HG02763 (cell line): ENCODE measurements at regions not wholly inside any gene's neighbourhood (a gene's known extent, or its start where the extent isn't known, plus 50 kb on each side); places are given as distances from the start of the nearest gene placed in this dataset.
"Not testable (repeated sequence)": the region's sequence is repeated elsewhere in the genome, so short reads cannot be mapped to it uniquely, and the experiment has no call there.

Experiments used
- ATAC-seq: cut with Tn5 transposase; IDR thresholded peaks from one replicate; pipeline ENCODE4 v1.9.1; 2021; ENCODE audit warnings: mild to moderate bottlenecking, moderate library complexity; ENCODE audit not compliant: unreplicated experiment

DNA sequence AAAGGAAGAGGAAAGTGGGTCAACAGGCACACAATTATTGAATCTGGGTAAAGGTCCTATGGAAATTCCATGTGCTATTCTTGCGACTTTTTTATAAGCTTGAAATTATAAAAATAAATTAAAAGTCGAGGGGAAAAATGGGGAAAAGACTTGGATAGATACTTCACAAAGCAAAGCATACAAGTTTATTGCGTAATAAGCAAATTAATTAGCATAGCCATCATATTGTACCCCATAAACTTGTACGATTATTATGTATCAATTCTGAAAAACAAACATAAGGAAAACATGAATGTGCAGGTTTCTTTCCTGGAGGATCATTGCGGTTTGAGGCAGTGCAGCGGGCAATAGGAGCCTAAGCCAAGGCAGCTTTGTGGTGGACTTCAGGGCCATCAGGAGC is 351.6 kb upstream of the NOX3 start:
- no peak for ATAC-seq

DNA sequence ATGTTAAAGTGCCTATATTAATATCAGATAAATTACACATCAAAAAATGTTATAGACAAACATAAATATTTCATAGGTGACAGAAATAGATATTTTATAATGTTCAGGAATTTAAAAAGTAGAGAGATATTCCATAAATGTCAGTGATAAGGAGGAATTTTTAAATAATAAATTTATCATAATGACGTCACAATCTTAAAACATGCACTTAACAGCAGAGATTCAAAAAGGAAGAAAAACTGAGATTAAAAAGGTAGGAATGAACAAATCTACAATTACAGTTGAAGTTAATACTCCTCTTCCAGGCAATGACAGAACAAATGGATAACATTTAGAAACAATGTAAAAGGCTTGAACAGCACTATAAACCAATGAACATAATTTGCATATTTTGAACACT is 345.4 kb upstream of the NOX3 start:
- ATAC-seq = no peak

DNA sequence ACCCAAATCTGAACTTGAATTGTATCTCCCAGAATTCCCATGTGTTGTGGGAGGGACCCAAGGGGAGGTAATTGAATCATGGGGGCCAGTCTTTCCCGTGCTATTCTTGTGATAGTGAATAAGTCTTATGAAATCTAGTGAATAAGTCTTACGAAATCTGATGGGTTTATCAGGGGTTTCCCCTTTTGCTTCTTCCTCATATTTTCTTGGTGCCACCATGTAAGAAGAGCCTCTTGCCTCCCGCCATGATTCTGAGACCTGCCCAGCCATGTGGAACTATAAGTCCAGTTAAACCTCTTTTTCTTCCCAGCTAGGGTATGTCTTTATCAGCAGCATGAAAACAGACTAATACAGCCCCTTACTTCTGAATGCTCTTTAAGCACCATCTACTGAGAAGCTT is 343.2 kb upstream of the NOX3 start:
- ATAC-seq = not testable (repeated sequence)

DNA sequence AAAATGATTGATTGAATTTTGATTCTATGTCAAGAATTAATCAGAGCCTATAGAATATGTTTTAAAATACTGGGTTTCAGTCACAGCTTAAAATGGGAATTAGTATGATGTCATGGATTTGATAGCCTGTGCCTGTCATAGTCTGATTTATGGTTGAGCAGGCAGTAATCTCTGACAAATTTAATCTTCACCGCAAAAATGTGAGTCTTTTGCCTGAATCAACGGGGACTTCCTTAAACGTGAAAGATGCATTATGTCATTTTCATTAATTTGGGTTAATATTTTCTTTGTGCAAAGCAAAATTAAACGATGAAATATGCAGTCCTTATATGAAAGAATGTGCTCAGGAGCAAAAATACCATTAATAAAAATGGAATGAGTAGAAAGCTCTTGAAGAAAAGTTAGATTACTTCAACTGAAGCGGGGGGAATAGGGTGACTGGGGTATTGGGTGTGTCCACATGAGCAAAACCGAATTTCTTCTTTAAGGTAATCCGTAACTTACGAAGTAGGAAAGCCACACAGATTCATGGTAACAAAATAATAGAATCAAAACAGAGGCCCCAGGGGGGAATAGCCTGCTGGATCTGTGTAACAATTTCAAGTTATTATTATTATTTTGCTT is 339.6 kb upstream of the NOX3 start:
- ATAC-seq = no peak

DNA sequence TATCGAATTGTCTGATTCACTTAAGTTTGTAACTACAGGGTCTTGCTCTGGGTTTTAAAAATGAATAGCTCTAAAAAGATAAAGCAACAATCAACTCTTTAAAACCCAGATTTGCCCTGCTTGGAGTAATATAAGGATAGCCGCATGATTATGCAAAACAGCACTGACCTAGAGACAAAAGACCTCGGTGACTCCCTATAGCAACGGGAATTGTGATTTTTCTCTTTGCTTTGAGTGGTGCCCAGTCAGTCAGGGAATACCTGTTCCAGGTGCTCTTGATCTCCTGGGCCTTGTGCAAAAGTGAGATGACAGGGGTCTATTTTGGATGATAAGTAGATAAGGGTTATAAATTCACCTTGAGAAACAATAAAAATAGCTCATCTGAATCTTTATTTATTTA is 336.3 kb upstream of the NOX3 start:
- ATAC-seq = no peak

DNA sequence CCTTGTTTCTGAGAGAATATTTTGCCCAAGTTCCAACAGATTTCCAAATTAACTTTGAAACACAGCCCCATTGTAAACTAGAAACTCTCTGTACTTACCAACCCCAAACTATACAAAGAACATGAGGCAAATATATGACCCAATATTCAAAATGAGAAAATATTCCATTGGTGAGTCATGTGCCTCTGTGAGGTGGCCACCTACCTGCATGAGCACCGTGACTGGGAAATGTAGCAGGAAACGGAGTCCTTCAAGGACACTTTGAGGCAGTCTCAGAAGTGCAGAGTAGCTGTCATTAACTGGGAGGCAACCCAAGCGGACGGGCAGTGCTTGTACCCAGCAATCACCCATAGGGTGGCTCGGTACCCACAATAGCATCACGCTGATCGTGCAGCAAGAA is 335.5 kb upstream of the NOX3 start:
- ATAC-seq = no peak

DNA sequence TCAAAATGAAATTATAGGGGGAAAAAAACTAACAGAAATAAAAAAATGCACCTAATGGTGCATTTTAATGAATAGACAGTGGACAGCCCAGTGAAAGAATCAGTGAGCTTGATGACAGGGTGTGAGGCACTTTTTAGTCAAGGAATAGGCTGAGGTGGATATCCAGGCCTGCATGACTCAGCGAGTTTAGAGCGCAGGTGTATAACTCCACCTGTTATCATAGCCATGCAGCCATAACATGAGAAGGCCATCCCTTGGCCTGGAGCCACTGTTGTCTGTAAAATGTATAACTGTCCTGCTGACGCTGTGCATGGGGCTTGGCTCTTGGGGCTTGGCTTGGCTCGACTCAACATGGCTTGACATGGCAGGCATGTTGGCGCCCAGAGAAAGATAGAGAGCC is 331.5 kb upstream of the NOX3 start:
- ATAC-seq = no peak

DNA sequence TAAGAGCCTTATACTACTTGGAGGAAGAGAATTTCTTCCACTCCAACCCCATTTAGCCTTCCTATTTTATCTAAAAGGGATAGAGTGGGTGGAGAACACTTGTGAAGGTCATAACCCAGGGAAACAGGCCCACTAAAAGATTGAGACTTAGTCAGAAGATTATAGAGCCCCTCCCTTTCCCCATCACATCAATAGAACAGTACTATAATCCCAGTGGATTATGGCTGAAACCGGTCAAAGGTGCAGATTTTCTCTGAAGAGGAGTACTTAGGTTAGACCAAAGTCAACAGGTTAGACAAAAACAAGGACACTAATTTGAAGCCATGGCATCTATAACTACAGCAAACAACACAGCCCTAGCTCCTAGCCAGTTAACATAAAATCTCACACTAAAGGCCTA is 330.9 kb upstream of the NOX3 start:
- no peak for ATAC-seq

DNA sequence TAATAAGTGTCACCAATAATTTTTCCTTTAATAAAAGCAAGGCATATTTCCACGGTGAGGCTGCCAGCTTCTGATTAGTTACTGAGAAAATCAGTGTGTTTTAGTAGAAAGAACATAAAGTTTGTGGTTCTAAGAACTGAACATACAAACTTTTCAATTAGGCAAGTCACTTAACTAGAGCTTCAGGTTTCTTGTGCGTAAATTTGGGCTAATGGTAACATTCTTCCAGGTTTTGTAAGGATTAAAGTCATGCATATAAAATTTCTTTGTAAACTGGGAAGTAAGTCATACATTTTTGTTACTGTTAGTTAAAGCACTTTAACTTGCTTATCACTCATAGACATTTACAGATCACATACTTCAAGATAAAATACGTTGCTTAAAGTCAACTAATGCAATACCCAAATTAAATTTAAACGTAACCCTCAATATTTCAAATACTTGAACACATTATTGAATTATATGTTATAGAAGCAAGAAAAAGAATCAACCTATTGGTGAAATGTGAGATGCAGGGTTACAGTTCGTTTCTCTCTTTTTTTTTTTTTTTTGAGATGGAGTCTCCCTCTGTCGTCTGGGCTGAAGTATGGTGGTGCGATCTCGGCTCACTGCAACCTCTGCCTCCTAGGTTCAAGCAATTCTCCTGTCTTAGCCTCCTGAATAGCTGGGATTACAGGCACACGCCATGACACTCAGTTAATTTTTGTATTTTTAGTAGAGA is 327.3 kb upstream of the NOX3 start:
- ATAC-seq = no peak

DNA sequence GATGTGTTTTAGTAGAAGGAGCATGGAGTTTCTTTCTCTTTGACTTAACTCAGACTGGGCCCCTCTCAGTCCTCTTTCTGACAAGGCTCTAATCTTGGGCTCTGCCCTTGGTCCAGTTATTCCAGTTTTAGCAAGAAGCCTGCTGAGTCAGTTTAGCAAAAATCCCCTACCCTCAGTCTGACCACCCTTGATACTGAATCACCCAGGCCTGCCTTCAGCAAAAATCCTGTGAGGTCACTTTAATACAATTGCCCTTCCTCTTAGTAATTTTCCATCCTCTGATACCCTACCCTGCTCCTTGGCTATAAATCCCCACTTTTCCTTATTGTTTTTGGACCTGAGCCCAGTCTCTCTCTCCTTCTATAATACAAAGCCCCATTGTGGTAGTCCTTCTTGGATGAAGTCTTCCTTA is 326.7 kb upstream of the NOX3 start:
- ATAC-seq = no peak

DNA sequence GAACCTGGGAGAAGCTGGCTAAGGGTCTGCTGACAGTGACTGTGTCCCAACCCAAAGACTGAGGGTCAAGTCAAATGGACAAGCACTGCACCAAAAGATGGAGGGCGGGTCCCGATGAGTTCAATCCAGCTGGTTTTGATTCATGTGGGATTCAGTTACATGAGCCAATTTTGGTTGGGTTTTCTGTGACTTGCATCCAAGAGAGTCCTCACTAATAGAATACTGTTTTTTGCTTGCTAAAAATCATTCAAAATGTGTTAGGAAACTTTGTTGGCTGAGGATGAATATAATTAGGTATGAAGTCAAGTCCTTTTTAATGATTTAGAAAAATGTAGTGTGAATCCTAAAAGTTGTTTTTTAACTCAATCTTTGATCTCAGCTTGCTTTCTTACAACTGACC is 323.8 kb upstream of the NOX3 start:
- no peak for ATAC-seq

DNA sequence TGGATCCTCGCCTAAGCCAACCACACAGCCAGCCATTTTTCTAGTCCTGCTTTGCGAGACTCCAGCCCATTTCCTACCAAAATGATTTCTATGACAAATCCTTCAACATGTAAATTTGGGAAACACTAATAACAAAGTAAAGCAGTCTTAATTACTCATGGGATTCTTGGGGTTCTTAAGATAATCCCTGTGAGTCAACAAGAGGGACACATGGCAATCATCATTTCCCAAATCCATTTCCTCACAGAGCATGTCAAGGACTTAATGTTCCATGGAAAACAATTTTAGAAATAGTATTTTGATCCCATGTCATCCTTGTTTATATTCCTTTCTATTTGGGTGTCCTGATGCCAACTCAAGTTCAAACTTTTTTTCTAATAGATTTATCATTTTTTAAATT is 322.7 kb upstream of the NOX3 start:
- ATAC-seq = no peak

DNA sequence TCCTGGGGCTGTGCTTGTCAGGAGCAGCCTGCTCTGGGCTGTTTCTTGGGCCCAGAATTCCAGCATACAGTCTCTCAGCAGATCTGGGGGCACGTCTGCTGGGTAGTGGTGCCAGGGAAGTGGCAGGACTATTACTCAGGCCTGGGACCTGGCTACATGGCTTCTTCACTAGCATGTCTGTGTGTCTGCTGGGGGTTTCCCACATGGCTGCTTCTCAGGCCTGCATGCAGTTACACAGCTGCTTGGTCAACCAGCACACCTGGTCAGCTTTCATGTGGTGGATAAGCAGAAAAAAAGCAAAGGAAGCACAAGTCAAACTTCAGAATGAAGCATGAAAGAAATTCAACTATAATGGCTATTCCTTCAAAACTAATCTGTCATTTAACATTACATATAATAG is 316.2 kb upstream of the NOX3 start:
- no peak for ATAC-seq

DNA sequence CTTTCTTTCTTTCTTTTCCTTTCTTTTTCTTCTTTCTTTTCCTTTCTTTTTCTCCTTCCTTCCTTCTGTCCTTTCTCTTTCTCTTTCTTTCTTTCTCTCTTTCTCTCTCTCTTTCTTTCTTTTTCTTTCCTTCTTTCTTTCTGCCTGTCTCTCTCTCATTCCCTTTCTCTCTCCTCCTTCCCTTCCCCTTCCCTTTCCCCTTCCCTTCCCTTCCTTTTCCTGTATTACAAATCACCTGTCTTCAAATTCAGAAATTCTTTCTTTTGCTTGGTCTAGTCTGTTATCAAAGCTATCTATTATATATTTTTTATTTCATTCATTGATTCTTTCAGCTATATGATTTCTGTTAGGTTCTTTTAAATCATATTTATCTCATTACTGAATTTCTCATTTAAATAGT is 315.2 kb upstream of the NOX3 start:
- ATAC-seq = no peak

DNA sequence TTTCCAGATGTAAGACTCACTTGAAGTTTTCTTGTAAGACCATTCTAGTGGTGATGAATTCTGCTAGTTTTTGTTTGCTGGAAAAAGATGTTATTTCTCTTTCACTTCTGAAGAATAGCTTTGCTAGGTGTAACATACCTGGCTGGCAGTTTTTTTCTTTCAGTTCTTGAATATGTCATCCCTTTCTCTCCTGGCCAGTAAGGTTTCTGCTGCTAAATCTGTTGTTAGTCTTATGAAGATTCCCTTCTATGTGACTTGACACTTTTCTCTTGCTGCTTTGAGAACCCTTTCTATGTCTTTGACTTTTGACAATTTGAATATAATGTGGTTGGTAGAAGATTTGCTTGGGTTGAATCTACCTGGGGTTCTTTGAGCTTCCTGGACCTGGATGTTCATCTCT is 314.7 kb upstream of the NOX3 start:
- ATAC-seq = no peak

DNA sequence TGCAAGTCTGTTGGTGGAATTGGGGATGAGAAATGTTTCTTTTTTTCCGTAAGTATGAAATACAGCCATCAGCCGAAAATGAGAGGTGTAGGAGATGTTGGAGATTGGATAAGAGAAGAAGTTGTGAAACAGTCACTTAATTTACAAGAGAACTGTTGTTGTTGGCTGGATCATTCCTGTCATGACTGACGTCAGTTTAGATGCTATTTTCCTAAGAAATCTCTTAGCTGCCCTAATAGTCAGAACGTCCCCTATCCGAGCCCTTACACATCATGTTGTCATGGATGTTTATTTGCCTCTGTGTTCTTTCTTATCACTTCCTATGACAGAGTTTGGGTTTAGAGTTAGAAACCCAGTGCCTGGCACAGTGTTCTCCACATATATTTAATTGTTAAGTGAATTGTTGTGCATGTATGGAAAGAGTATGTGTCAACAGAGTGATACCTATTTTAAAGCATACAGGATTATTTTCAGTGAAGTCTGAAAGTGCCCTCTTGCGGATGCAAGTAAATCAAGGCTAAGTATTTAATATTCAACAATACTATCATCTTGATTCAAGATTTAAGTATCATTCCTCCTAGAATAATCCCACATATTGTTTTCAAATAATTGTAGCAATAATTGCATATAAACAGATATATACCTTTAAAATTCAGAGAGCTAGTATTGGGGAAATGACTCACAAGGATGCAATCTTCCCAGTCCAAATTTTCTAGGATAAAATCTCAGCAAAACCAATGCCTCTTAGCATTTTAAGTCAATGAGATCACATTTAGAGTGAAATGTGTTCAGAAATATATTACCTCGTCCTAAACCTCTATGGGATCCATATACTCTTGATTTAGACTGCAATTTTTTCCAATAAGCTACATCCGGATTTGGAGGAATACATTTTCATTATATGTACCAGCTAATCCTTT is 309.9 kb upstream of the NOX3 start:
- ATAC-seq = no peak

DNA sequence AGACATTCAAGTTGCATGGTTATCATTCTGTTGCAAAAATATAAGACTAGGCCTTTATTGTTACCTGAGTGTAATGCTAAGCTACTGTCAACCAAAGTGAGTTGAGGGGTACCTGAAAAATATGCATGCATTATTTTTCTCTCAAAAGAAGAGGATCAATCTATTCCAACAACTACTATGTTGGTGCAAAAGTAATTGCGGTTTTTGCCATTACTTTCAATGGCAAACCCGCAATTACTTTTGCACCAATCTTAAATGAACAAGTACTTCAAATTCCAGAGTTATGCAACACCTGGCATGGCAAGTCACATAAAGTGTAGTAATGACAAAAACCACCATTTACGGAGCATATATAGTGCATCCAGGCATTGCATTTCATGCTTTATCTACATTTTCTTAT is 307.0 kb upstream of the NOX3 start:
- ATAC-seq = no peak

DNA sequence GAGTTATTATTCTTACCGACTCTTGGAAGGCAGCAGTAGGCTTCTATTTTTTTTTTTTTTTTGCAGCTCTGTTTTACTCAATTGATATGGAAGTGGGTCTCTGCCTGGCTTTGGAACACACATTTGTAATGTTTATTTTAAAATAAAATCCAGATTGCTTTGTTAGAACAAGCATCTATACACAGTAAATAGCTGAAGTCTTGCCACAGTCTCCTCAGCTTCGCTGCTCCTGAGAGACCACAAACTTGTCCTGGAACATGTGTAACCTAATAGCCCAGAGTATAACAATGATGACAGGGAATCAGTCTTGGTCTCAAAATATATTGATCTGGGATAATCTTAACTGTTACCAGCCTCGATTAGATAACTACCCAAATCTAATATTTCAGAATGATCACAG is 299.8 kb upstream of the NOX3 start:
- no peak for ATAC-seq

DNA sequence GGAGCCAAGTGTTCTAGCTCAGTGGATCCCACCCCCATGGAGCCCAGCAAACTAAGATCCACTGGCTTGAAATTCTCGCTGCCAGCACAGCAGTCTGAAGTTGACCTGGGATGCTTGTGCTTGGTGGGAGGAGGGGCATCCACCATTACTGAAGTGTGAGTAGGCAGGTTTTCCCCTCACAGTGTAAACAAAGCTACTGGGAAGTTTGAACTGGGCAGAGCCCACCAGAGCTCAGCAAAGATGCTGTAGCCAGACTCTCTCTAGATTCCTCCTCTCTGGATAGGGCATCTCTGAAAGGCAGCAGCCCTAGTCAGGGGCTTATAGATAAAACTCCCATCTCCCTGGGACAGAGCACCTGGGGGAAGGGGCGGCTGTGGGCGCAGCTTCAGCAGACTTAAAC is 293.1 kb upstream of the NOX3 start:
- ATAC-seq = not testable (repeated sequence)

DNA sequence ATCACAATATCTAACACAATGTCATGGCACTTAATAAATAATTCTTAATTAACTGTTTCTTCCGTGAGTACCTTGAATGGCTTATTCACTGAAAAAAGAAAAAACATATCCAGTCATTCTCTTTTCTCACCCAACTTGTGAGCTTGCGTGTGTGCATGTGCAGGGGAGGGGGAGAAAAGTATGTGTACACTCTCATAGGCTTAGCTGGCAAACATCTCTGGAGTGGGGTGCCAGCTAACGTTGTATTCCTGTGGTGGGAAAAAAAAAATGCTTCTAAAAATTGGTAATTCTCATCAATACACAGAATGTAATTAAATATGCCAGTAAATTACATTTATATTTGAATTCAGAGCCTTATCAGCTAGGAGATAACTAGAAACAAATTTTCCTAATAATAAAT is 291.9 kb upstream of the NOX3 start:
- ATAC-seq = no peak

DNA sequence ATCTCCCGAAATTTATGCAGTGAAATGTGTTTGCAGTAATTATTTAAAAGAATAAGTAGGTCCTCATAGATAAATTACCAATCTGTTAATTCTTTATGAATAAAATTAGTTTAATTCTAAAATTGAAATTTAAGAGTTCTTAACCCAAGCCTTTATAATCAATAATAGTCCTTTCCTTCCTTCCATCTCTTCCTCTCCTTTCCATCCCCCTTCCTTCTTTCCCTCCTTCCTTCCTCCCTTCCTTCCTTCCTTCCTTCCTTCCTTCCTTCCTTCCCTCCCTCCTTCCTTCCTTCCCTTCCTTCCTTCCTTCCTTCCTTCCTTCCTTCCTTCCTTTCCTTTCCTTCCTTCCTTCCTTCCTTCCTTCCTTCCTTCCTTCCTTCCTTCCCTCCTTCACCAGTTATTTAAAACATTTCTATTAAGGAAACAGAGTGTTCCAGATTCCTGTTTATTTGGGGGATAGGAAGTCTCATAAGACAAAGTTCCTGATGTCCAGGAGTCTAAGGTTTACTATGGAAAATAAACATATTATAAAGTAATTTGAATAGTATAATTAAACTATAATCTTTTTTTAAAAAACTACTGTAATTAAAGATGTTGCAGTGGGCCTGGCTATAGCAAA is 285.3 kb upstream of the NOX3 start:
- no peak for ATAC-seq
